ENCODE measurements at regions not wholly inside any gene's neighbourhood (a gene's known extent, or its start where the extent isn't known, plus 50 kb on each side); places are given as distances from the start of the nearest gene placed in this dataset.

- no peaks in the 10 kb centered on the region for H3K4me1 Mint-ChIP-seq
- no peak overlapping the region for H3K4me2 ChIP-seq (replicated peaks; ENCODE audit: low read depth, low read length, poor library complexity, severe bottlenecking)
- CTCF ChIA-PET, result no interaction called here
Measured at GRCh38 chr13:97521726-97522125, 87.8 kb downstream of the RAP2A start.

GRCh38 chr13:97522243-97522642 is 88.3 kb downstream of the RAP2A start:
- Histone ChIP-seq H3K9ac (ENCODE audit: low read length) (no peak overlapping the region), H3K4me3 (ENCODE audit: control extremely low read depth in 1 of 5, extremely low read depth in 1 of 5, insufficient read depth in 1 of 5, low read depth in 2 of 5, low read length in 4 of 5) (no peak overlapping the region), H3K27me3 (replicated peaks in 1 of 4; ENCODE audit: control extremely low read depth in 1 of 4, control insufficient read depth in 3 of 4, insufficient read depth in 4 of 4, low read length in 3 of 4) (no peaks in the 10 kb centered on the region), H3K4me1 (ENCODE audit: control insufficient read depth in 2 of 2, insufficient read depth in 2 of 2, low read length in 2 of 2) (no peaks in the 10 kb centered on the region), H3K36me3 (replicated peaks in 1 of 2; ENCODE audit: control extremely low read depth in 1 of 2, control insufficient read depth in 1 of 2, extremely low read depth in 1 of 2, insufficient read depth in 2 of 2, low read length in 1 of 2) (no peaks in the 10 kb centered on the region), H3K4me2 (replicated peaks; ENCODE audit: low read depth, low read length, poor library complexity, severe bottlenecking) (no peak overlapping the region), H2AFZ (ENCODE audit: insufficient read depth, low read depth, low read length, poor library complexity, severe bottlenecking) (no peak overlapping the region), H3K9me3 (ENCODE audit: control extremely low read depth in 1 of 3, control insufficient read depth in 2 of 3, insufficient read depth in 1 of 3, low read length in 2 of 3) (peaks cover 0 to 3% (median 1%) of the 10 kb centered on the region in 3 donors), H3K79me2 (ENCODE audit: control insufficient read depth, insufficient read depth, low read length) (no peaks in the 10 kb centered on the region), H4K20me1 (ENCODE audit: control insufficient read depth, insufficient read depth, low read length, poor library complexity, severe bottlenecking) (no peaks in the 10 kb centered on the region), H3K27ac (ENCODE audit: low read length in 2 of 2) (no peak overlapping the region)
- TF ChIP-seq CTCF (IDR thresholded peaks at IDR 0.05) (no peak), EZH2 (IDR thresholded peaks at IDR 0.05; ENCODE audit: borderline replicate concordance, insufficient read depth, low read depth, low read length, poor library complexity, severe bottlenecking) (no peak)
- ChIA-PET CTCF (no interaction called here), POLR2A (no interaction called here)
- intact Hi-C loops (cut with micrococcal nuclease), result no loop called here
- 52% methylated on average over 2 of the region's 2 CpGs for WGBS (ENCODE audit: insufficient coverage)
- H3K4me3 Mint-ChIP-seq, result no peak overlapping the region
- no peaks in the 10 kb centered on the region for H3K4me1 Mint-ChIP-seq
- no peak overlapping the region for H3K27ac Mint-ChIP-seq
- ATAC-seq (ENCODE audit: low read depth) (no peak), DNase-seq (no peak)
- no peaks in the 10 kb centered on the region for H3K9me3 Mint-ChIP-seq (ENCODE audit: insufficient read depth)
- peaks cover 7% of the 10 kb centered on the region for H3K27me3 Mint-ChIP-seq

More at GRCh38 chr13:97521726-97522125, 87.8 kb downstream of the RAP2A start:
- no peak for ATAC-seq (ENCODE audit: low read depth)
- H3K9me3 ChIP-seq (ENCODE audit: control extremely low read depth in 1 of 3, control insufficient read depth in 2 of 3, insufficient read depth in 1 of 3, low read length in 2 of 3), result peaks cover 0 to 3% (median 1%) of the 10 kb centered on the region in 3 donors
- Mint-ChIP-seq H3K27me3 (peaks cover 7% of the 10 kb centered on the region), H3K9me3 (ENCODE audit: insufficient read depth) (no peaks in the 10 kb centered on the region), H3K27ac (no peak overlapping the region), H3K4me3 (no peak overlapping the region)
- DNase-seq, result no peak
- H3K9ac ChIP-seq (ENCODE audit: low read length), result no peak overlapping the region
- 88% methylated on average over 1 of the region's 2 CpGs for WGBS (ENCODE audit: insufficient coverage)
- intact Hi-C loops (cut with micrococcal nuclease), result no loop called here
- H4K20me1 ChIP-seq (ENCODE audit: control insufficient read depth, insufficient read depth, low read length, poor library complexity, severe bottlenecking), result no peaks in the 10 kb centered on the region
- POLR2A ChIA-PET, result no interaction called here
- no peak overlapping the region for H3K27ac ChIP-seq (ENCODE audit: low read length in 2 of 2)
- H3K79me2 ChIP-seq (ENCODE audit: control insufficient read depth, insufficient read depth, low read length), result no peaks in the 10 kb centered on the region
- no peaks in the 10 kb centered on the region for H3K36me3 ChIP-seq (replicated peaks in 1 of 2; ENCODE audit: control extremely low read depth in 1 of 2, control insufficient read depth in 1 of 2, extremely low read depth in 1 of 2, insufficient read depth in 2 of 2, low read length in 1 of 2)
- TF ChIP-seq EZH2 (IDR thresholded peaks at IDR 0.05; ENCODE audit: borderline replicate concordance, insufficient read depth, low read depth, low read length, poor library complexity, severe bottlenecking), result no peak
- TF ChIP-seq CTCF (IDR thresholded peaks at IDR 0.05), result no peak
- H2AFZ ChIP-seq (ENCODE audit: insufficient read depth, low read depth, low read length, poor library complexity, severe bottlenecking), result no peak overlapping the region
- no peaks in the 10 kb centered on the region for H3K4me1 ChIP-seq (ENCODE audit: control insufficient read depth in 2 of 2, insufficient read depth in 2 of 2, low read length in 2 of 2)
- no peaks in the 10 kb centered on the region for H3K27me3 ChIP-seq (replicated peaks in 1 of 4; ENCODE audit: control extremely low read depth in 1 of 4, control insufficient read depth in 3 of 4, insufficient read depth in 4 of 4, low read length in 3 of 4)
- no peak overlapping the region for H3K4me3 ChIP-seq (ENCODE audit: control extremely low read depth in 1 of 5, extremely low read depth in 1 of 5, insufficient read depth in 1 of 5, low read depth in 2 of 5, low read length in 4 of 5)

All from B cell (primary cell).